ENCODE measurements at regions not wholly inside any gene's neighbourhood (a gene's known extent, or its start where the extent isn't known, plus 50 kb on each side); places are given as distances from the start of the nearest gene placed in this dataset.

- peaks cover 2% of the 10 kb centered on the region for H3K36me3 Mint-ChIP-seq (ENCODE audit: low read depth)
- no peak for DNase-seq (ENCODE audit: low spot score)
- H3K4me3 Mint-ChIP-seq (ENCODE audit: unreplicated experiment) = no peak overlapping the region
- no peak overlapping the region for H3K27ac Mint-ChIP-seq (ENCODE audit: unreplicated experiment)
- H3K4me1 Mint-ChIP-seq (ENCODE audit: low read depth) = peaks cover 12% of the 10 kb centered on the region
- no peak for TF ChIP-seq CTCF (IDR thresholded peaks at IDR 0.05)
- H3K9me3 Mint-ChIP-seq (ENCODE audit: low read depth) = peaks cover 12% of the 10 kb centered on the region
- peaks cover 3% of the 10 kb centered on the region for H3K27me3 Mint-ChIP-seq (ENCODE audit: low read depth)
Observed at GRCh38 chr2:240229005-240229404, 88.5 kb upstream of the OTOS start.

GRCh38 chr2:240229603-240230235 is 89.3 kb upstream of the OTOS start:
- Mint-ChIP-seq H3K27ac (ENCODE audit: unreplicated experiment) (no peak overlapping the region), H3K9me3 (ENCODE audit: low read depth) (peaks cover 12% of the 10 kb centered on the region), H3K4me1 (ENCODE audit: low read depth) (peaks cover 11% of the 10 kb centered on the region), H3K4me3 (ENCODE audit: unreplicated experiment) (no peak overlapping the region), H3K27me3 (ENCODE audit: low read depth) (peaks cover 3% of the 10 kb centered on the region), H3K36me3 (ENCODE audit: low read depth) (peaks cover 2% of the 10 kb centered on the region)
- no peak for DNase-seq (ENCODE audit: low spot score)
- no peak for TF ChIP-seq CTCF (IDR thresholded peaks at IDR 0.05)

GRCh38 chr2:240230291-240230931 is 90.0 kb upstream of the OTOS start:
- H3K4me3 Mint-ChIP-seq (ENCODE audit: unreplicated experiment) = no peak overlapping the region
- DNase-seq (ENCODE audit: low spot score) = no peak
- H3K4me1 Mint-ChIP-seq (ENCODE audit: low read depth) = peaks cover 8% of the 10 kb centered on the region
- H3K9me3 Mint-ChIP-seq (ENCODE audit: low read depth) = peaks cover 12% of the 10 kb centered on the region
- no peak overlapping the region for H3K27ac Mint-ChIP-seq (ENCODE audit: unreplicated experiment)
- peaks cover 2% of the 10 kb centered on the region for H3K36me3 Mint-ChIP-seq (ENCODE audit: low read depth)
- TF ChIP-seq CTCF (IDR thresholded peaks at IDR 0.05) = no peak
- H3K27me3 Mint-ChIP-seq (ENCODE audit: low read depth) = peaks cover 3% of the 10 kb centered on the region

GRCh38 chr2:240231838-240232244 is 91.4 kb upstream of the OTOS start:
- Mint-ChIP-seq H3K4me1 (ENCODE audit: low read depth) (peaks cover 21% of the 10 kb centered on the region), H3K27me3 (ENCODE audit: low read depth) (no peaks in the 10 kb centered on the region)

More at GRCh38 chr2:240231838-240232244, 91.4 kb upstream of the OTOS start:
- Mint-ChIP-seq H3K36me3 (ENCODE audit: low read depth) (no peaks in the 10 kb centered on the region), H3K4me3 (ENCODE audit: unreplicated experiment) (no peak overlapping the region), H3K27ac (ENCODE audit: unreplicated experiment) (no peak overlapping the region), H3K9me3 (ENCODE audit: low read depth) (peaks cover 12% of the 10 kb centered on the region)
- TF ChIP-seq CTCF (IDR thresholded peaks at IDR 0.05) = no peak
- no peak for DNase-seq (ENCODE audit: low spot score)
